CD4-positive, alpha-beta T cell (primary cell): ENCODE measurements at regions not wholly inside any gene's neighbourhood (a gene's known extent, or its start where the extent isn't known, plus 50 kb on each side); places are given as distances from the start of the nearest gene placed in this dataset.

Experiments used
- ATAC-seq: fragments of 200-7000 bp; cut with Tn5 transposase; one replicate; pipeline ENCODE4 v1.10.0; 2022; ENCODE audit warnings: mild to moderate bottlenecking; ENCODE audit not compliant: poor library complexity
- CTCF ChIA-PET: fragments of 350-600 bp; sonication (Branson Sonifier 250); formaldehyde crosslinking; loops from one replicate; lab custom pipeline; 2021; ENCODE audit warnings: antibody characterized with exemption, inconsistent platforms; lab: Charles Lee
- POLR2A ChIA-PET: fragments of 350-600 bp; sonication (Branson Sonifier 250); formaldehyde crosslinking; loops from one replicate; lab custom pipeline; 2021; ENCODE audit warnings: antibody characterized with exemption, inconsistent platforms; lab: Charles Lee
- DNase-seq, 14 experiments: peaks; one replicate each; pipeline ENCODE4 v3.0.0-alpha.2; 2013 to 2020; ENCODE audit warnings: mixed read lengths in 2 of 14
- H3K27ac ChIP-seq, 2 donors: one replicate each; pipeline versions ENCODE4 v1.5.1 to v1.7.0; 2013; ENCODE audit warnings: low read length in 2 of 2, low read depth in 1 of 2, mild to moderate bottlenecking in 1 of 2
- H3K27me3 ChIP-seq, 2 experiments: 1 replicate in 1 of 2; 2 replicates in 1 of 2; pipeline versions ENCODE4 v1.6.1 to v1.7.0; 2013; ENCODE audit warnings: low read length in 2 of 2, control low read depth in 1 of 2, mild to moderate bottlenecking in 1 of 2, moderate library complexity in 1 of 2; ENCODE audit not compliant: insufficient read depth in 2 of 2, control insufficient read depth in 1 of 2
- H3K36me3 ChIP-seq: one replicate; pipeline ENCODE4 v1.6.1; 2013; ENCODE audit warnings: low read length, control low read depth; ENCODE audit not compliant: insufficient read depth
- H3K4me1 ChIP-seq: one replicate; pipeline ENCODE4 v1.6.1; 2013; ENCODE audit warnings: low read length, control low read depth; ENCODE audit not compliant: insufficient read depth
- H3K4me3 ChIP-seq: one replicate; pipeline ENCODE4 v1.5.1; 2013; ENCODE audit warnings: mild to moderate bottlenecking, low read length, moderate library complexity
- H3K9me3 ChIP-seq, 2 experiments: 1 replicate in 1 of 2; 2 replicates in 1 of 2; pipeline versions ENCODE4 v1.6.1 to v1.7.0; 2013; ENCODE audit warnings: low read length in 2 of 2, mild to moderate bottlenecking in 2 of 2, control low read depth in 1 of 2, moderate library complexity in 1 of 2; ENCODE audit not compliant: control insufficient read depth in 1 of 2, insufficient read depth in 1 of 2
- H3K27ac Mint-ChIP-seq: one replicate; pipeline ENCODE4 v1.8.0; 2020; ENCODE audit warnings: mixed read lengths
- H3K27me3 Mint-ChIP-seq: one replicate; pipeline ENCODE4 v1.8.0; 2021; ENCODE audit warnings: mixed read lengths
- H3K36me3 Mint-ChIP-seq: one replicate; pipeline ENCODE4 v1.8.0; 2021; ENCODE audit warnings: low read depth, mixed read lengths
- H3K4me1 Mint-ChIP-seq: one replicate; pipeline ENCODE4 v1.8.0; 2021; ENCODE audit warnings: low read depth, mixed read lengths
- H3K4me3 Mint-ChIP-seq: one replicate; pipeline ENCODE4 v1.8.0; 2020; ENCODE audit warnings: mild to moderate bottlenecking, mixed read lengths
- H3K9me3 Mint-ChIP-seq: one replicate; pipeline ENCODE4 v1.8.0; 2020; ENCODE audit warnings: mixed read lengths
- CTCF ChIP-seq: fragments of 200-600 bp; IDR thresholded peaks from one replicate; pipeline ENCODE4 v1.8.0; 2022; ENCODE audit warnings: antibody characterized with exemption, mild to moderate bottlenecking
- intact Hi-C, 2 experiments: fragments of 100-400 bp; cut with DNase I in 1 of 2; cut with micrococcal nuclease in 1 of 2; formaldehyde crosslinking; loops; one replicate each; pipeline versions ENCODE4 v1.15.1 to v1.9.0; 2023 to 2025; cut with DNase I, micrococcal nuclease

GRCh38 chr21:24372506-24372905 lies 1234.8 kb downstream of the MRPL39 start:
- Mint-ChIP-seq H3K36me3 (no peaks in the 10 kb centered on the region), H3K27me3 (no peaks in the 10 kb centered on the region), H3K4me3 (no peak overlapping the region), H3K27ac (no peak overlapping the region), H3K4me1 (no peaks in the 10 kb centered on the region), H3K9me3 (peaks cover 3% of the 10 kb centered on the region)
- Histone ChIP-seq H3K9me3 (peaks cover 0 to 5% of the 10 kb centered on the region in 2 experiments), H3K4me3 (no peak overlapping the region), H3K36me3 (no peaks in the 10 kb centered on the region), H3K27ac (no peak overlapping the region), H3K27me3 (no peaks in the 10 kb centered on the region), H3K4me1 (no peaks in the 10 kb centered on the region)
- ChIA-PET POLR2A (no interaction called here), CTCF (no interaction called here)
- TF ChIP-seq CTCF: no peak
- intact Hi-C loops: no loop called here
- no peak for DNase-seq
- no peak for ATAC-seq

- no peak overlapping the region for H3K4me3 ChIP-seq
- no peaks in the 10 kb centered on the region for H3K4me1 ChIP-seq
- Mint-ChIP-seq H3K27ac (no peak overlapping the region), H3K4me1 (no peaks in the 10 kb centered on the region), H3K27me3 (no peaks in the 10 kb centered on the region), H3K4me3 (no peak overlapping the region), H3K9me3 (peaks cover 3% of the 10 kb centered on the region), H3K36me3 (no peaks in the 10 kb centered on the region)
- no peaks in the 10 kb centered on the region for H3K36me3 ChIP-seq
- no peaks in the 10 kb centered on the region for H3K27me3 ChIP-seq
- ATAC-seq (no peak), DNase-seq (no peak)
- POLR2A ChIA-PET: no interaction called here
- CTCF ChIA-PET: no interaction called here
- H3K9me3 ChIP-seq: no peaks in the 10 kb centered on the region
- no peak for TF ChIP-seq CTCF
- intact Hi-C loops: no loop called here
- H3K27ac ChIP-seq: no peak overlapping the region
Observed at GRCh38 chr21:24369746-24370145, 1237.5 kb downstream of the MRPL39 start.

GRCh38 chr21:24369278-24369677 lies 1238.0 kb downstream of the MRPL39 start:
- Histone ChIP-seq H3K27ac (no peak overlapping the region), H3K9me3 (no peaks in the 10 kb centered on the region), H3K36me3 (no peaks in the 10 kb centered on the region), H3K27me3 (no peaks in the 10 kb centered on the region), H3K4me3 (no peak overlapping the region), H3K4me1 (no peaks in the 10 kb centered on the region)
- intact Hi-C loops: no loop called here
- H3K27me3 Mint-ChIP-seq: no peaks in the 10 kb centered on the region
- ChIA-PET CTCF (no interaction called here), POLR2A (no interaction called here)
- H3K27ac Mint-ChIP-seq: no peak overlapping the region
- ATAC-seq: no peak
- no peaks in the 10 kb centered on the region for H3K36me3 Mint-ChIP-seq
- H3K9me3 Mint-ChIP-seq: peaks cover 3% of the 10 kb centered on the region
- no peak for TF ChIP-seq CTCF
- no peak for DNase-seq
- no peaks in the 10 kb centered on the region for H3K4me1 Mint-ChIP-seq
- H3K4me3 Mint-ChIP-seq: no peak overlapping the region
